Ovary (tissue), 7 donors: ENCODE measurements at regions not wholly inside any gene's neighbourhood (a gene's known extent, or its start where the extent isn't known, plus 50 kb on each side); places are given as distances from the start of the nearest gene placed in this dataset.

Source experiments
- DNase-seq, 5 donors: peaks; one replicate each; pipeline ENCODE4 v3.0.0-alpha.2; 2019 to 2020
- H3K27ac ChIP-seq, 2 donors: fragments of 200-600 bp; one replicate each; pipeline versions ENCODE4 v1.5.1 to v1.8.0; 2019 to 2022
- H3K27me3 ChIP-seq: fragments of 200-600 bp; one replicate; pipeline ENCODE4 v1.8.0; 2022
- H3K36me3 ChIP-seq: fragments of 200-600 bp; sonication (generic); one replicate; pipeline ENCODE4 v1.5.1; 2019
- H3K4me1 ChIP-seq: one replicate; pipeline ENCODE4 v1.8.1; 2013; ENCODE audit warnings: mild to moderate bottlenecking, moderate library complexity; ENCODE audit not compliant: insufficient read depth
- H3K4me3 ChIP-seq: fragments of 200-600 bp; sonication (generic); one replicate; pipeline ENCODE4 v1.5.1; 2017
- H3K9me3 ChIP-seq, 2 donors: fragments of 200-600 bp in 1 of 2; sonication (generic) in 1 of 2; one replicate each; pipeline versions ENCODE4 v1.5.1 to v1.8.1; 2013 to 2019; ENCODE audit warnings: mild to moderate bottlenecking in 1 of 2, moderate library complexity in 1 of 2
- CTCF ChIP-seq, 3 donors: fragments of 450-650 bp in 2 of 3; fragments of 200-600 bp in 1 of 3; IDR thresholded peaks; one replicate each; pipeline versions ENCODE4 v1.5.1 to v1.8.0; 2016 to 2022; ENCODE audit warnings: antibody characterized with exemption in 3 of 3, mild to moderate bottlenecking in 1 of 3
- EP300 ChIP-seq: sonication (generic); formaldehyde crosslinking; IDR thresholded peaks from one replicate; pipeline ENCODE4 v1.6.1; 2017; ENCODE audit warnings: antibody characterized with exemption
- POLR2A ChIP-seq: fragments of 450-650 bp; IDR thresholded peaks from one replicate; pipeline ENCODE4 v1.6.1; 2017; ENCODE audit warnings: antibody characterized with exemption, mild to moderate bottlenecking, moderate library complexity
- WGBS, 3 donors: extraction: QIAGEN DNeasy Blood & Tissue Kit in 1 of 3; methylation state at CpG; one replicate each; pipeline versions ENCODE4 v1.1.5 to v1.1.7; 2013 to 2017; 5-methylcytosine and 5-hydroxymethylcytosine counted together
- intact Hi-C, 4 donors: fragments of 100-400 bp; cut with DNase I; formaldehyde crosslinking; loops; one replicate each; pipeline versions ENCODE4 v1.11.0 to v1.15.1; 2022 to 2023
- donor health status: DM: no; HTN: no; CAD: no; lungs with moderate emphysema.
- donor health status: DM: no; HTN: no; CAD: no.
- donor health status: Bipolar disorder and iron deficiency.
- donor health status: DM: no; HTN: no; CAD: no.
- donor health status: DM: yes; HTN: yes; CAD: no.

DNA sequence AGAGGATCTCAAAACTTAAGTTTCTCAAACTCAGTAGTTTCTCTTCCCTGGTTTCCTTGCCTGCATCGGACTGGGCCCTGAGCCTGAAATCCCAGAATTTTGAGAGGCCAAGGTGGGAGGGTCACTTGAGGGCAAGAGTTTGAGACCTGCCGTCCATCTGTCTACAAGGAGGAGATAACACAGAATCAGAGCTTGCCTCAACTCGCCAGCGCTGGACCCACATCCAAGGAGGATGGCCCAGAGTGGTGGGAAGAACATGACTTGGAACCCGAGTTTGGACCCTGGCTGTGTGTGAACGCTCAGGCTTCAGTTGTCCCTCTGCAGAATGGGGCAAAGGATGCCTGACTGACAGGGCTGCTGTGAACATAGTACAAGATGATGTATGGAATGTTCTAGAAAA is 80.1 kb downstream of the MCFD2 start:
- 89 to 96% (median 90%) methylated on average over 6 of the region's 6 CpGs for WGBS, 3 donors
- intact Hi-C loops = no loop called here
- no peak overlapping the region for H3K27ac ChIP-seq

GRCh38 chr2:46832543-46832942 is 83.1 kb downstream of the MCFD2 start:
- no peak for DNase-seq
- intact Hi-C loops = no loop called here
- H3K36me3 ChIP-seq = no peaks in the 10 kb centered on the region
- H3K27me3 ChIP-seq = no peaks in the 10 kb centered on the region
- no peak for TF ChIP-seq EP300
- no peak for TF ChIP-seq POLR2A
- no peak for TF ChIP-seq CTCF (IDR thresholded peaks at IDR 0.05)
- H3K27ac ChIP-seq = no peak overlapping the region
- no peaks in the 10 kb centered on the region for H3K9me3 ChIP-seq
- no peak overlapping the region for H3K4me3 ChIP-seq
- H3K4me1 ChIP-seq = no peaks in the 10 kb centered on the region
- WGBS, 3 donors = 62 to 71% (median 70%) methylated on average over 1 of the region's 1 CpG

More for the DNA sequence above, 80.1 kb downstream of the MCFD2 start:
- DNase-seq = peak in 1 of 5 donors; percentile 17
- no peaks in the 10 kb centered on the region for H3K36me3 ChIP-seq
- H3K4me3 ChIP-seq = no peak overlapping the region
- no peaks in the 10 kb centered on the region for H3K9me3 ChIP-seq
- H3K27me3 ChIP-seq = no peaks in the 10 kb centered on the region
- no peak for TF ChIP-seq POLR2A
- TF ChIP-seq EP300 = no peak
- no peak for TF ChIP-seq CTCF (IDR thresholded peaks at IDR 0.05)
- no peaks in the 10 kb centered on the region for H3K4me1 ChIP-seq

GRCh38 chr2:46831869-46832265 is 83.7 kb downstream of the MCFD2 start:
- Histone ChIP-seq H3K27me3 (no peaks in the 10 kb centered on the region), H3K4me1 (no peaks in the 10 kb centered on the region), H3K4me3 (no peak overlapping the region), H3K27ac (no peak overlapping the region), H3K9me3 (no peaks in the 10 kb centered on the region), H3K36me3 (no peaks in the 10 kb centered on the region)
- no peak for TF ChIP-seq CTCF (IDR thresholded peaks at IDR 0.05)
- TF ChIP-seq POLR2A = no peak
- no peak for TF ChIP-seq EP300
- DNase-seq = no peak
- intact Hi-C loops = no loop called here
- 87 to 91% (median 88%) methylated on average over 4 of the region's 4 CpGs for WGBS, 3 donors

DNA sequence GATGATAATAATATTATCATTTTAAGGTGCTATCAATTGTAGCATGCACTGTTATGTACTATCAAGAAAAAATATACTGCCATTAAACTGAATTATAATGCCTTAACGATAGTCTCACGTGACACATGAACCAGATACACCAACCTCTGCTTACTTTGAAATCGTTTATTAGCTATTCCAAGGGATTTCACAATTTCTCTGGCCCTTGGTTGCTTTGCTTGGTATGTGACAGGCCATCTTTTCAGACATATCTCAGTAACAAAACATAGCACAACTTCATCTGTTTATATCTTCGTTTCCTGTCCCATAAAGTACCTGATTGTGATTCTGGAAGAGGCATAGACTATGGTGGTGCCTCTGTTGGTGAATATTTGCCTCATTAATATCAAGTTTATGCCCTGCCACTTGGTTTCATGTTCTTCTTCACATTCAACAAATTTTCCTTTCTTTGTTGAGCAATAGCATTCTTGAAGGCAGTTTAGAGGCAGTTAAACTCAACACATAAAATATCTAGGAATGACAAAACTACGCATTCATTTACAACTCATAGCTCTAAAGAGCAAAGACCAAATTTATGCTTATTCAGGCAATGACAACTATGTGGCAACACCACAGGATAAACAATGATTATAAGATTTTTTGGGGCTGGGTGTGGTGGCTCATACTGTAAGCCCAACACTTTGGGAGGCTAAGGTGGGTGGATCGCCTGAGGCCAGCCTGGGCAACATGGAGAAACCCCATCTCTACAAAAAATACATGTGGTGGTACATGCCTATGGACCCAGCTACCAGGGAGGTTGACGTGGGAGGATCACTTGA is 84.3 kb downstream of the MCFD2 start:
- no peak for TF ChIP-seq EP300
- no peak for TF ChIP-seq CTCF (IDR thresholded peaks at IDR 0.05)
- no peak for TF ChIP-seq POLR2A
- Histone ChIP-seq H3K9me3 (no peaks in the 10 kb centered on the region), H3K4me1 (no peaks in the 10 kb centered on the region), H3K27ac (no peak overlapping the region), H3K36me3 (no peaks in the 10 kb centered on the region), H3K4me3 (no peak overlapping the region), H3K27me3 (no peaks in the 10 kb centered on the region)
- intact Hi-C loops = no loop called here
- WGBS, 3 donors = 67 to 78% (median 70%) methylated on average over 7 of the region's 7 CpGs
- no peak for DNase-seq
